DOHH2 (cell line): ENCODE measurements at regions not wholly inside any gene's neighbourhood (a gene's known extent, or its start where the extent isn't known, plus 50 kb on each side); places are given as distances from the start of the nearest gene placed in this dataset.
"Not testable (repeated sequence)": the region's sequence is repeated elsewhere in the genome, so short reads cannot be mapped to it uniquely, and the experiment has no call there.

Experiments
- H3F3A ChIP-seq: fragments of 200-600 bp; sonication (generic), shearing (Covaris generic); 2 replicates; pipeline ENCODE4 v1.6.0; 2016; ENCODE audit warnings: antibody characterized with exemption, mild to moderate bottlenecking; ENCODE audit not compliant: control insufficient read depth, insufficient read depth
- H3K27ac ChIP-seq: fragments of 200-600 bp; sonication (generic); 2 replicates; pipeline ENCODE4 v1.5.1; 2014; ENCODE audit warnings: low read depth, mild to moderate bottlenecking, low read length, moderate library complexity
- H3K27me3 ChIP-seq: fragments of 200-600 bp; sonication (generic); 2 replicates; pipeline ENCODE4 v1.6.1; 2014; ENCODE audit warnings: mild to moderate bottlenecking, low read length, mixed read lengths; ENCODE audit not compliant: control insufficient read depth
- H3K36me3 ChIP-seq: fragments of 200-600 bp; sonication (generic); 2 replicates; pipeline ENCODE4 v1.6.1; 2014; ENCODE audit warnings: mild to moderate bottlenecking, low read length, moderate library complexity, mixed read lengths; ENCODE audit not compliant: control insufficient read depth
- H3K4me1 ChIP-seq: fragments of 200-600 bp; sonication (generic); 2 replicates; pipeline ENCODE4 v1.6.1; 2014; ENCODE audit warnings: mild to moderate bottlenecking, low read length, mixed read lengths; ENCODE audit not compliant: control insufficient read depth
- H3K4me2 ChIP-seq: fragments of 200-600 bp; sonication (generic); 2 replicates; pipeline ENCODE4 v1.6.0; 2014; ENCODE audit warnings: mild to moderate bottlenecking, low read length, moderate library complexity
- H3K4me3 ChIP-seq: fragments of 200-600 bp; sonication (generic); 2 replicates; pipeline ENCODE4 v1.5.1; 2014; ENCODE audit warnings: mild to moderate bottlenecking, low read length, mixed read lengths
- H3K79me2 ChIP-seq: fragments of 200-600 bp; sonication (generic); 2 replicates; pipeline ENCODE4 v1.6.1; 2014; ENCODE audit warnings: mild to moderate bottlenecking, low read length, mixed read lengths; ENCODE audit not compliant: control insufficient read depth
- H3K9me2 ChIP-seq: fragments of 200-600 bp; sonication (generic); replicated peaks from 2 replicates; pipeline ENCODE4 v1.6.1; 2014; ENCODE audit warnings: mild to moderate bottlenecking, low read length, mixed read lengths; ENCODE audit not compliant: control insufficient read depth
- H3K9me3 ChIP-seq: fragments of 200-600 bp; sonication (generic); 2 replicates; pipeline ENCODE4 v1.6.1; 2014; ENCODE audit warnings: antibody characterized with exemption, low read length, mixed read lengths; ENCODE audit not compliant: control insufficient read depth, insufficient read depth
- H4K20me1 ChIP-seq: fragments of 200-600 bp; sonication (generic); 2 replicates; pipeline ENCODE4 v1.6.0; 2014; ENCODE audit warnings: low read depth, mild to moderate bottlenecking, antibody characterized with exemption, low read length, moderate library complexity; ENCODE audit not compliant: control insufficient read depth, insufficient read depth
- CTCF ChIP-seq: fragments of 200-600 bp; sonication (generic); IDR thresholded peaks from one replicate; pipeline ENCODE4 v1.5.1; 2014; ENCODE audit warnings: antibody characterized with exemption, mild to moderate bottlenecking, low read depth, low read length; ENCODE audit not compliant: poor library complexity, severe bottlenecking
- EZH2phosphoT487 ChIP-seq: fragments of 200-600 bp; sonication (generic); IDR thresholded peaks from 2 replicates; pipeline ENCODE4 v1.6.1; 2017; ENCODE audit warnings: borderline replicate concordance, mild to moderate bottlenecking, antibody characterized with exemption, low read length, moderate library complexity, mixed read lengths

- Histone ChIP-seq H3K27me3 (no peaks in the 10 kb centered on the region), H3K4me3 (no peak overlapping the region), H4K20me1 (no peaks in the 10 kb centered on the region), H3K27ac (no peak overlapping the region), H3K4me1 (no peaks in the 10 kb centered on the region), H3K9me3 (no peaks in the 10 kb centered on the region), H3K79me2 (no peaks in the 10 kb centered on the region), H3K36me3 (no peaks in the 10 kb centered on the region), H3K4me2 (no peak overlapping the region), H3F3A (no peaks in the 10 kb centered on the region), H3K9me2 (no peaks in the 10 kb centered on the region)
- TF ChIP-seq CTCF: no peak
- TF ChIP-seq EZH2phosphoT487: no peak
These were observed 993.5 kb upstream of the DDX18 start for GRCh38 chr2:116820986-116821385.

- H3K4me3 ChIP-seq, H3K4me1 ChIP-seq, H3K27me3 ChIP-seq, H3K4me2 ChIP-seq, H3K36me3 ChIP-seq, H3K9me3 ChIP-seq, H3K79me2 ChIP-seq, H3K27ac ChIP-seq, H3K9me2 ChIP-seq, H4K20me1 ChIP-seq, H3F3A ChIP-seq: not testable (repeated sequence)
These were observed 984.9 kb upstream of the DDX18 start for GRCh38 chr2:116829543-116829942.

- Histone ChIP-seq H3K4me3 (no peak overlapping the region), H3K9me3 (no peaks in the 10 kb centered on the region), H3K27ac (no peak overlapping the region), H3K4me2 (no peak overlapping the region), H3K36me3 (no peaks in the 10 kb centered on the region), H3F3A (no peaks in the 10 kb centered on the region), H3K27me3 (no peaks in the 10 kb centered on the region), H3K79me2 (no peaks in the 10 kb centered on the region), H4K20me1 (no peaks in the 10 kb centered on the region), H3K4me1 (no peaks in the 10 kb centered on the region), H3K9me2 (no peaks in the 10 kb centered on the region)
- TF ChIP-seq CTCF (no peak), EZH2phosphoT487 (no peak)
These were observed 982.3 kb upstream of the DDX18 start for GRCh38 chr2:116832148-116832547.

GRCh38 chr2:116833052-116833451 lies 981.4 kb upstream of the DDX18 start:
- Histone ChIP-seq H4K20me1 (no peaks in the 10 kb centered on the region), H3K4me2 (no peak overlapping the region), H3K79me2 (no peaks in the 10 kb centered on the region), H3K4me3 (no peak overlapping the region), H3K36me3 (no peaks in the 10 kb centered on the region), H3K4me1 (no peaks in the 10 kb centered on the region), H3K9me2 (no peaks in the 10 kb centered on the region), H3K9me3 (no peaks in the 10 kb centered on the region), H3K27ac (no peak overlapping the region), H3F3A (no peaks in the 10 kb centered on the region), H3K27me3 (no peaks in the 10 kb centered on the region)
- TF ChIP-seq CTCF (no peak), EZH2phosphoT487 (no peak)
